ENCODE measurements at regions not wholly inside any gene's neighbourhood (a gene's known extent, or its start where the extent isn't known, plus 50 kb on each side); places are given as distances from the start of the nearest gene placed in this dataset.

- TF ChIP-seq RAD21 (IDR thresholded peaks at IDR 0.05; ENCODE audit: low read depth) (no peak), REST (IDR thresholded peaks at IDR 0.05; ENCODE audit: low read depth) (no peak), CTCF (IDR thresholded peaks at IDR 0.05 in 2 of 3, conservative IDR thresholded peaks at IDR 0.05 in 1 of 3; ENCODE audit: borderline replicate concordance in 1 of 3, insufficient read depth in 1 of 3, low read depth in 2 of 3, low read length in 2 of 3) (no peak)
These were observed 428.3 kb upstream of the RAG2 start for GRCh38 chr11:37026326-37026725.
